Activated naive CD4-positive, alpha-beta T cell treated with anti-CD3 and anti-CD28 coated beads for 36 hours (primary cell): ENCODE measurements at regions not wholly inside any gene's neighbourhood (a gene's known extent, or its start where the extent isn't known, plus 50 kb on each side); places are given as distances from the start of the nearest gene placed in this dataset.

Experiments used
- CTCF ChIA-PET: fragments of 350-600 bp; sonication (Branson Sonifier 250); formaldehyde crosslinking; loops from one replicate; lab custom pipeline; 2021; ENCODE audit warnings: antibody characterized with exemption; lab: Charles Lee
- DNase-seq: peaks from one replicate; pipeline ENCODE4 v3.0.0-alpha.2; 2020
- H3K27ac Mint-ChIP-seq: one replicate; pipeline ENCODE4 v1.8.0; 2021; ENCODE audit warnings: mild to moderate bottlenecking, mixed read lengths
- H3K27me3 Mint-ChIP-seq: one replicate; pipeline ENCODE4 v1.8.0; 2021; ENCODE audit warnings: low read depth, mixed read lengths
- H3K36me3 Mint-ChIP-seq: one replicate; pipeline ENCODE4 v1.8.0; 2021; ENCODE audit warnings: low read depth, mixed read lengths
- H3K4me1 Mint-ChIP-seq: one replicate; pipeline ENCODE4 v1.8.0; 2021; ENCODE audit warnings: low read depth, mixed read lengths
- H3K4me3 Mint-ChIP-seq: one replicate; pipeline ENCODE4 v1.8.0; 2021; ENCODE audit warnings: mild to moderate bottlenecking, moderate library complexity, mixed read lengths
- H3K9me3 Mint-ChIP-seq: one replicate; pipeline ENCODE4 v1.8.0; 2021; ENCODE audit warnings: mixed read lengths
- intact Hi-C: fragments of 100-400 bp; cut with micrococcal nuclease; formaldehyde crosslinking; loops from one replicate; pipeline ENCODE4 v1.15.1; 2023

DNA sequence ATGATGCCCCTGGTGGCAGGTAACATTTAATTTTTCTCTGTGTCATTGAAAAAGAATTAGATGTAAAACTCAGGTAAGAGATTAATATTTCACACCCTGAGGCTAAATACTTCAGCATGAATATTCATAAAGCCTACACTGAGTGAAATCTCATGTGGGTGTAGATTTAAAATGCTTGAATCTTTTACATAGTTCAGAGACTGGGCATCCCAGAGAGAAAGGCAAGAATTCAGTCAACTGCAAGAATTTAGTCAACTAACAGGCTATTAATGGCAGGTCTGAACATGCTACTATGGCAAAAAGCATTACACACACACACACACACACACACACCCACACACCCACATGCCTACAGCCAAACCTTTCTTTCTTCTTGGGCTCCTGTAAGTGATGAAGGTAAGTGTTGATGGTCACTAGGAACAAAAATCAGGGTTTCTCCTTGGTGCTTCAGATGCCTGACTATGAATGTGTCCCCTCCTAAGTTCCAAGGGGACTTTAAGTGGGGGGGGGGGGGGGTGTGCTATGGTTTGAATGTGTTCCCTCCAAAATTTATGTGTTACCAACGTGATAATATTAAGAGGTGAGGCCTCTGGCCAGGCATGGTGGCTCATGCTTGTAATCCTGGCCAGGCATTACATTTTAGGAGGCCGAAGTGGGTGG lies 63.7 kb upstream of the PSMD7 start:
- no peak overlapping the region for H3K27ac Mint-ChIP-seq
- H3K4me3 Mint-ChIP-seq = no peak overlapping the region
- DNase-seq = no peak
- H3K27me3 Mint-ChIP-seq = peaks cover 7% of the 10 kb centered on the region
- H3K9me3 Mint-ChIP-seq = no peaks in the 10 kb centered on the region
- CTCF ChIA-PET = no interaction called here
- intact Hi-C loops = no loop called here
- no peaks in the 10 kb centered on the region for H3K4me1 Mint-ChIP-seq
- H3K36me3 Mint-ChIP-seq = no peaks in the 10 kb centered on the region

DNA sequence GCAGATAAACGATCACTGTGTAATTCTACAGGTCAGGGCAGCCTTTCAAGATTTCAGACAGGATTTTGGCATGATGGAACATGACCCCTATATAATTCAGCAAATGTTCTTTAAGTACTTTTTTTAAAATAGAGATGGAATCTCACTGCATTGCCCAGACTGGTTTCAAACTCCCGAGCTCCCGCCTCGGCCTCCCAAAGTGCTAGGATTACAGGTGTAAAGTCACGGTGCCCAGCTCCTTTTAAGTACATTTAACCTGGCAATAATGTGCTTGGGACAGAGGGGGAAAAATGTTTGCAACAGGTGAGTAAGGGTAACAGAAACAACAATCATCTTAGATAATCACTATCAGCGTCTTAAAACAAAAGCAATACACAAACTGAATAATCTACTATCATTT lies 66.5 kb upstream of the PSMD7 start:
- Mint-ChIP-seq H3K27ac (no peak overlapping the region), H3K4me3 (no peak overlapping the region), H3K36me3 (no peaks in the 10 kb centered on the region), H3K9me3 (no peaks in the 10 kb centered on the region), H3K4me1 (no peaks in the 10 kb centered on the region), H3K27me3 (peaks cover 11% of the 10 kb centered on the region)
- no peak for DNase-seq
- intact Hi-C loops = no loop called here
- CTCF ChIA-PET = no interaction called here

DNA sequence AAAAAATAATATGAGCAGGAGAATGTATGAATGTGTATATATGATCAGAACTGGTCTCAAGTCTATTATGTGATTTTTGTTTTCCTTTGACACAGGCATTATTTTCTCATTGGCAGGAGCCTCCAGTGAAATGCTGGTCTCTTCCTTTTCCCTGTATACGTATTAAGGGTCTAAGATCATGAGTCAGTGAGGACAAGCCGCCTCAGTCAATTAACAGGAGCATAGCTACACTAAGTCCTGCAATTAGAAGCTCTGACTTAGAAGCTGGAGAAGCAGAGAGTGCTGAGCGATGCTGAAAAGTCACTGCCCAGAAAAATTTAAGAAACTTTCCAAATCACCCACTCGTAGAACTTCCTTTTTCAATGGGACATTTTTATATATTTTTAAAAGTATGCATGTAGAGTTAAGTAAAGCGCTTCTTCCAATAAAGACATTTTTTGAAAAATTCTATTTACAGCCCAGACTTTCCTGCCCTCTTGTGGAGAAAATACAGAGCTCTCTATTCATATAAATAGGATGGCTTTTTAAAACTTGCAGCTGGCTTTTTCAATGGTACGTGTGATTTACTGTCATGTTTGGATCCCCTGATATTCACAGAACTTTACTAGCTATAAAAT lies 70.2 kb upstream of the PSMD7 start:
- CTCF ChIA-PET = interaction anchor here (0.6 to 1.3 kb wide), 5 partner anchors 37 to 942 kb away, joined by 3 to 5 read pairs (median 3); no protein-coding TSS in a partner anchor
- intact Hi-C loops = no loop called here
- Mint-ChIP-seq H3K36me3 (no peaks in the 10 kb centered on the region), H3K4me3 (no peak overlapping the region), H3K9me3 (no peaks in the 10 kb centered on the region), H3K4me1 (no peaks in the 10 kb centered on the region), H3K27me3 (peaks cover 11% of the 10 kb centered on the region), H3K27ac (no peak overlapping the region)
- no peak for DNase-seq

- intact Hi-C loops = no loop called here
- peaks cover 9% of the 10 kb centered on the region for H3K27me3 Mint-ChIP-seq
Observed at GRCh38 chr16:74224828-74225612, 71.6 kb upstream of the PSMD7 start.

GRCh38 chr16:74221828-74222227 lies 74.8 kb upstream of the PSMD7 start:
- intact Hi-C loops = no loop called here
- no peak for DNase-seq
- Mint-ChIP-seq H3K9me3 (no peaks in the 10 kb centered on the region), H3K27me3 (peaks cover 6% of the 10 kb centered on the region), H3K4me1 (no peaks in the 10 kb centered on the region), H3K4me3 (no peak overlapping the region), H3K27ac (no peak overlapping the region), H3K36me3 (no peaks in the 10 kb centered on the region)
- CTCF ChIA-PET = no interaction called here

More at GRCh38 chr16:74224828-74225612, 71.6 kb upstream of the PSMD7 start:
- Mint-ChIP-seq H3K4me1 (no peaks in the 10 kb centered on the region), H3K27ac (no peak overlapping the region), H3K36me3 (no peaks in the 10 kb centered on the region), H3K4me3 (no peak overlapping the region), H3K9me3 (no peaks in the 10 kb centered on the region)
- DNase-seq = no peak
- CTCF ChIA-PET = no interaction called here

GRCh38 chr16:74219706-74220105 lies 76.9 kb upstream of the PSMD7 start:
- H3K4me3 Mint-ChIP-seq = no peak overlapping the region
- H3K36me3 Mint-ChIP-seq = no peaks in the 10 kb centered on the region
- DNase-seq = no peak
- H3K27ac Mint-ChIP-seq = no peak overlapping the region
- H3K9me3 Mint-ChIP-seq = no peaks in the 10 kb centered on the region
- H3K4me1 Mint-ChIP-seq = no peaks in the 10 kb centered on the region
- intact Hi-C loops = no loop called here
- CTCF ChIA-PET = no interaction called here
- H3K27me3 Mint-ChIP-seq = peaks cover 2% of the 10 kb centered on the region

GRCh38 chr16:74218871-74219270 lies 77.7 kb upstream of the PSMD7 start:
- H3K36me3 Mint-ChIP-seq = no peaks in the 10 kb centered on the region
- no peak overlapping the region for H3K27ac Mint-ChIP-seq
- no peak overlapping the region for H3K4me3 Mint-ChIP-seq
- CTCF ChIA-PET = no interaction called here
- H3K27me3 Mint-ChIP-seq = peaks cover 2% of the 10 kb centered on the region
- DNase-seq = no peak
- no peaks in the 10 kb centered on the region for H3K4me1 Mint-ChIP-seq
- no peaks in the 10 kb centered on the region for H3K9me3 Mint-ChIP-seq
- intact Hi-C loops = no loop called here

- no peak for DNase-seq
- no peaks in the 10 kb centered on the region for H3K9me3 Mint-ChIP-seq
- H3K4me3 Mint-ChIP-seq = no peak overlapping the region
- peaks cover 8% of the 10 kb centered on the region for H3K27me3 Mint-ChIP-seq
- CTCF ChIA-PET = interaction anchor here (0.6 kb wide), 1 partner anchor 290 kb away, joined by 3 read pairs; no protein-coding TSS in a partner anchor
- no peaks in the 10 kb centered on the region for H3K4me1 Mint-ChIP-seq
- H3K27ac Mint-ChIP-seq = no peak overlapping the region
- intact Hi-C loops = no loop called here
- no peaks in the 10 kb centered on the region for H3K36me3 Mint-ChIP-seq
Observed at GRCh38 chr16:74216319-74216718, 80.3 kb upstream of the PSMD7 start.

DNA sequence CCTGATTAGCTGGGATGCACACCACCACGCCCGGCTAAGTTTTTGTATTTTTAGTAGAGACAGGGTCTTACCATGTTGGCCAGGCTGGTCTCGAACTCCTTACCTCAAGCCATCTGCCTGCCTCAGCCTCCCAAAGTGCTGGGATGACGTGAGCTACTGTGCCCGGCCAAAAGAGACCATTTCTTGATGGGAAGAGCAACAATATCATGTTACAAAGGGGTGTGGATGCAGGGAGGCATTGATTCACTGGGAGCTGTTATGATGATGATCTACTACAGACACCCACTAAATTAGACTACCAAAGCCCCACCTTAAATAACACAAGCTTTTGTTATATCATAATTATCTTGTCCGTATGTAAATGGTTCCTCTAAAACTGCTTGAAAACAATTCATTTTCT lies 81.4 kb upstream of the PSMD7 start:
- CTCF ChIA-PET = interaction anchor here (0.6 kb wide), 1 partner anchor 783 kb away, joined by 4 read pairs; the partner anchor contains the start of gene ZNRF1
- no peak overlapping the region for H3K4me3 Mint-ChIP-seq
- H3K9me3 Mint-ChIP-seq = no peaks in the 10 kb centered on the region
- peaks cover 8% of the 10 kb centered on the region for H3K27me3 Mint-ChIP-seq
- intact Hi-C loops = no loop called here
- DNase-seq = no peak
- H3K36me3 Mint-ChIP-seq = no peaks in the 10 kb centered on the region
- H3K27ac Mint-ChIP-seq = no peak overlapping the region
- H3K4me1 Mint-ChIP-seq = no peaks in the 10 kb centered on the region

- Mint-ChIP-seq H3K36me3 (no peaks in the 10 kb centered on the region), H3K4me3 (no peak overlapping the region), H3K27ac (no peak overlapping the region), H3K27me3 (peaks cover 10% of the 10 kb centered on the region), H3K9me3 (no peaks in the 10 kb centered on the region), H3K4me1 (no peaks in the 10 kb centered on the region)
- CTCF ChIA-PET = no interaction called here
- intact Hi-C loops = no loop called here
- DNase-seq = no peak
Observed at GRCh38 chr16:74213372-74213771, 83.2 kb upstream of the PSMD7 start.

GRCh38 chr16:74210245-74210644 lies 86.4 kb upstream of the PSMD7 start:
- Mint-ChIP-seq H3K36me3 (no peaks in the 10 kb centered on the region), H3K4me3 (no peak overlapping the region), H3K4me1 (no peaks in the 10 kb centered on the region), H3K27ac (no peak overlapping the region), H3K27me3 (peaks cover 10% of the 10 kb centered on the region), H3K9me3 (no peaks in the 10 kb centered on the region)
- no peak for DNase-seq
- CTCF ChIA-PET = no interaction called here
- intact Hi-C loops = no loop called here

DNA sequence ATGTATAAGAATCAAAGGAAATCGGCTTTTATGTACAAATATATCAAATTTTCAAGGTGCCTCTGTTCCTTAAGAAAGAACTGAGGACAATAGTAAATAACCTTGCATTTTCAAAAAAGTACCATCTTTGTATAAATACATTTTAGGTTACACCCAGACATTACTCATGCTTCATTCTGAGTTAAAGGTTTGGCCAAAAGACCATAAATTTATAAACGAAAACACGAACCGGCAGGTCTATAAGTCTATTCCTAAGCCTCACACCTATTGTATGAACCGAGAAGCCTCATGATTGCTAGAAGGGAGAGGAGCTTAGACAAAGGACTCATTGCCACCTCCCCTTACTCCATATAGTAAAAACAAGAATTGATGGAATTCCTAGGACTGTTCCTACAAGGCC lies 94.6 kb upstream of the PSMD7 start:
- H3K36me3 Mint-ChIP-seq = no peaks in the 10 kb centered on the region
- DNase-seq = no peak
- H3K27ac Mint-ChIP-seq = no peak overlapping the region
- no peaks in the 10 kb centered on the region for H3K4me1 Mint-ChIP-seq
- H3K27me3 Mint-ChIP-seq = no peaks in the 10 kb centered on the region
- no peak overlapping the region for H3K4me3 Mint-ChIP-seq
- intact Hi-C loops = no loop called here
- CTCF ChIA-PET = no interaction called here
- no peaks in the 10 kb centered on the region for H3K9me3 Mint-ChIP-seq
